GM12878 (cell line): ENCODE measurements at regions not wholly inside any gene's neighbourhood (a gene's known extent, or its start where the extent isn't known, plus 50 kb on each side); places are given as distances from the start of the nearest gene placed in this dataset.

ENCODE experiments used
- CUX1 ChIP-seq: IDR thresholded peaks from 2 replicates; pipeline ENCODE4 v1.6.1; 2012; ENCODE audit warnings: improper control_type of control experiment, low read depth, low read length; ENCODE audit not compliant: insufficient replicate concordance
- E2F8 ChIP-seq: fragments of 450-650 bp; IDR thresholded peaks from 2 replicates; pipeline ENCODE4 v1.6.1; 2018; ENCODE audit warnings: mild to moderate bottlenecking, low read depth, moderate library complexity; ENCODE audit not compliant: partially characterized antibody
- EGR1 ChIP-seq, 2 experiments: IDR thresholded peaks; 1 replicate in 1 of 2; 2 replicates in 1 of 2; pipeline ENCODE4 v1.6.1; 2011 to 2012; ENCODE audit warnings: low read depth in 2 of 2, low read length in 2 of 2, borderline replicate concordance in 1 of 2, mild to moderate bottlenecking in 1 of 2, moderate library complexity in 1 of 2
- FOS ChIP-seq: IDR thresholded peaks from 3 replicates; pipeline ENCODE4 v1.6.1; 2011; ENCODE audit warnings: borderline replicate concordance; ENCODE audit not compliant: insufficient read length; ENCODE audit errors: extremely low read depth
- JUNB ChIP-seq: IDR thresholded peaks from 2 replicates; pipeline ENCODE4 v1.6.1; 2016; ENCODE audit warnings: antibody characterized with exemption, mild to moderate bottlenecking
- KLF5 ChIP-seq: fragments of 450-650 bp; IDR thresholded peaks from 2 replicates; pipeline ENCODE4 v1.6.1; 2014; ENCODE audit warnings: mild to moderate bottlenecking; ENCODE audit not compliant: partially characterized antibody

GRCh38 chr14:53668897-53669296, 287.7 kb downstream of the BMP4 start (continued):
- TF ChIP-seq CUX1 (no peak), JUNB (no peak), KLF5 (no peak), FOS (no peak), EGR1 (IDR thresholded peaks at IDR 0.05; ENCODE audit: borderline replicate concordance in 1 of 2, low read depth in 2 of 2, low read length in 2 of 2) (no peak), E2F8 (no peak)
